Body of pancreas (tissue), 4 donors: ENCODE measurements at regions not wholly inside any gene's neighbourhood (a gene's known extent, or its start where the extent isn't known, plus 50 kb on each side); places are given as distances from the start of the nearest gene placed in this dataset.

ENCODE experiments used
- POLR2A ChIP-seq, 3 donors: fragments of 450-650 bp; IDR thresholded peaks; one replicate each; pipeline ENCODE4 v1.6.1; 2016; ENCODE audit warnings: antibody characterized with exemption in 3 of 3, mild to moderate bottlenecking in 2 of 3
- TF ChIP-seq, protein P1 (sequence below), 7 experiments: fragments of 450-650 bp in 4 of 7; fragments of 200-600 bp in 3 of 7; sonication (generic) in 3 of 7; IDR thresholded peaks; one replicate each; pipeline ENCODE4 v1.5.1; 2016 to 2019; ENCODE audit warnings: antibody characterized with exemption in 7 of 7

DNA sequence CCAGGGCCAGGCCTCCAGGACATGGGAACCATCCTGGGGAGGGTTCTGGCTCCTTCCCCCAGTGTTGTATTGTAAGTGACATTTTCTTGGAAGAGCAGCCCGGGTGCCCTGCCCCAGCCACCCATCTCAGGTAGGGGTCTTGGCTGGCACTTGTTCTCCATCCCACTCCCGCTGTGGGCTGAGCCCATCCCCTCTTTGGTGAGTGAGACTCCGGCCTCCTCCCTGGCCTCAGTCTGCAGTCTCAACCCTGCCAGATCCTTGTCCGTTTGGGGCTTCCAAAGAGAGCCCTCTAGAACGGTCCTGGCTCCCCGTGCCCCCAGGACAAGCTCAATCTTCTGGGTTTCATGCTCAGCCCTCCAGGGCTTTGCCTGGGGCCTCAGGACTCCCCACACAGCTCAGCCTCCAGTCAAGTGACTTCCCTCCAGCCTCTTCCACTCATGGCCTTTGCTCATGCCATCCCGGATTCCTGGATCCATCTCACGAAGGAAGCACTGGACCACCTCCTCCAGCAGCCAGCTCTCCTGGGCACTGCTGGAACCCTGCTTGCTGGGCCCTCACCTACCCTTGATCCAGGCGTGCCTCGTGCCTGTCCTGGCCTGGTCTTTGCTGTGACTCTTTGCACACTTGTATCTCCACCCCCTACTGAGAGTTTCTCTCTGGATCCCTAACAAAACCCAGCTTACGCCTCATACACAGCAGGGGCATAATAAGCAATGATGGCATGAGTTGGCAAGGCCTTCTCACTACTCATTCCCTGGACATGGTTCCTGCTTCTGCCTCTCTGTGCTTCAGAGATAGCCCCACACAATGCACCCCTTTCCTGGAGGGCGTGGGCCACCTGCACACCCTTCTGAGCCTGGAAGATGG, 297.4 kb upstream of the RTL1 start:
- TF ChIP-seq, protein P1, sequence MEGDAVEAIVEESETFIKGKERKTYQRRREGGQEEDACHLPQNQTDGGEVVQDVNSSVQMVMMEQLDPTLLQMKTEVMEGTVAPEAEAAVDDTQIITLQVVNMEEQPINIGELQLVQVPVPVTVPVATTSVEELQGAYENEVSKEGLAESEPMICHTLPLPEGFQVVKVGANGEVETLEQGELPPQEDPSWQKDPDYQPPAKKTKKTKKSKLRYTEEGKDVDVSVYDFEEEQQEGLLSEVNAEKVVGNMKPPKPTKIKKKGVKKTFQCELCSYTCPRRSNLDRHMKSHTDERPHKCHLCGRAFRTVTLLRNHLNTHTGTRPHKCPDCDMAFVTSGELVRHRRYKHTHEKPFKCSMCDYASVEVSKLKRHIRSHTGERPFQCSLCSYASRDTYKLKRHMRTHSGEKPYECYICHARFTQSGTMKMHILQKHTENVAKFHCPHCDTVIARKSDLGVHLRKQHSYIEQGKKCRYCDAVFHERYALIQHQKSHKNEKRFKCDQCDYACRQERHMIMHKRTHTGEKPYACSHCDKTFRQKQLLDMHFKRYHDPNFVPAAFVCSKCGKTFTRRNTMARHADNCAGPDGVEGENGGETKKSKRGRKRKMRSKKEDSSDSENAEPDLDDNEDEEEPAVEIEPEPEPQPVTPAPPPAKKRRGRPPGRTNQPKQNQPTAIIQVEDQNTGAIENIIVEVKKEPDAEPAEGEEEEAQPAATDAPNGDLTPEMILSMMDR (IDR thresholded peaks at IDR 0.05) = no peak
- TF ChIP-seq POLR2A (IDR thresholded peaks at IDR 0.05) = no peak
